GM21528 (cell line): ENCODE measurements at regions not wholly inside any gene's neighbourhood (a gene's known extent, or its start where the extent isn't known, plus 50 kb on each side); places are given as distances from the start of the nearest gene placed in this dataset.
"Not testable (repeated sequence)": the region's sequence is repeated elsewhere in the genome, so short reads cannot be mapped to it uniquely, and the experiment has no call there.

Source experiments
- ATAC-seq: cut with Tn5 transposase; IDR thresholded peaks from one replicate; pipeline ENCODE4 v1.9.1; 2021; ENCODE audit warnings: mild to moderate bottlenecking, moderate library complexity; ENCODE audit not compliant: unreplicated experiment, low FRiP score

- not testable (repeated sequence) for ATAC-seq
Observed at GRCh38 chr14:105723271-105723670, 196.9 kb downstream of the TMEM121 start.

- ATAC-seq: not testable (repeated sequence)
Observed at GRCh38 chr14:105723776-105724175, 197.4 kb downstream of the TMEM121 start.

- ATAC-seq: not testable (repeated sequence)
Observed at GRCh38 chr14:105729825-105730368, 203.5 kb downstream of the TMEM121 start.

- not testable (repeated sequence) for ATAC-seq
Observed at GRCh38 chr14:105730731-105731130, 204.3 kb downstream of the TMEM121 start.

- not testable (repeated sequence) for ATAC-seq
Observed at GRCh38 chr14:105731221-105731985, 205.0 kb downstream of the TMEM121 start.

GRCh38 chr14:105733081-105734065, 207.0 kb downstream of the TMEM121 start:
- ATAC-seq: no peak

GRCh38 chr14:105734241-105734640, 207.9 kb downstream of the TMEM121 start:
- not testable (repeated sequence) for ATAC-seq

GRCh38 chr14:105736331-105736730, 209.9 kb downstream of the TMEM121 start:
- not testable (repeated sequence) for ATAC-seq

- ATAC-seq: no peak
Observed at GRCh38 chr14:105737504-105738246, 211.3 kb downstream of the TMEM121 start.

- ATAC-seq: no peak
Observed at GRCh38 chr14:105738638-105739037, 212.3 kb downstream of the TMEM121 start.

- ATAC-seq: no peak
Observed at GRCh38 chr14:105739331-105740102, 213.1 kb downstream of the TMEM121 start.

- ATAC-seq: not testable (repeated sequence)
Observed at GRCh38 chr14:105740272-105740671, 213.9 kb downstream of the TMEM121 start.

- not testable (repeated sequence) for ATAC-seq
Observed at GRCh38 chr14:105740961-105741360, 214.6 kb downstream of the TMEM121 start.

GRCh38 chr14:105741707-105742530, 215.5 kb downstream of the TMEM121 start:
- not testable (repeated sequence) for ATAC-seq

- no peak for ATAC-seq
Observed at GRCh38 chr14:105742531-105742848, 216.1 kb downstream of the TMEM121 start.

- ATAC-seq: not testable (repeated sequence)
Observed at GRCh38 chr14:105742904-105743701, 216.7 kb downstream of the TMEM121 start.

- ATAC-seq: not testable (repeated sequence)
Observed at GRCh38 chr14:105744213-105744787, 217.9 kb downstream of the TMEM121 start.
